Right atrium auricular region (tissue), 2 donors: ENCODE measurements at regions not wholly inside any gene's neighbourhood (a gene's known extent, or its start where the extent isn't known, plus 50 kb on each side); places are given as distances from the start of the nearest gene placed in this dataset.

Experiments used
- DNase-seq: peaks from one replicate; pipeline ENCODE4 v3.0.0-alpha.2; 2019; ENCODE audit warnings: low spot score
- H3K27ac ChIP-seq, 2 donors: fragments of 200-600 bp; sonication (generic); 1 replicate in 1 of 2; 2 replicates in 1 of 2; pipeline ENCODE4 v1.5.1; 2016 to 2019
- H3K27me3 ChIP-seq, 2 donors: fragments of 200-600 bp; sonication (generic); one replicate each; pipeline versions ENCODE4 v1.5.1 to v1.6.0; 2017 to 2019
- H3K36me3 ChIP-seq: fragments of 200-600 bp; sonication (generic); one replicate; pipeline ENCODE4 v1.5.1; 2016
- H3K4me1 ChIP-seq, 2 donors: fragments of 200-600 bp; sonication (generic); one replicate each; pipeline versions ENCODE4 v1.5.1 to v1.6.0; 2017 to 2019
- H3K4me3 ChIP-seq, 2 donors: fragments of 200-600 bp; sonication (generic); 1 replicate in 1 of 2; 2 replicates in 1 of 2; pipeline ENCODE4 v1.5.1; 2017 to 2019; ENCODE audit warnings: mild to moderate bottlenecking in 1 of 2, moderate library complexity in 1 of 2
- H3K9me3 ChIP-seq, 2 donors: fragments of 200-600 bp; sonication (generic); one replicate each; pipeline ENCODE4 v1.5.1; 2019
- CTCF ChIP-seq, 2 donors: fragments of 200-600 bp; sonication (generic); IDR thresholded peaks; one replicate each; pipeline ENCODE4 v1.5.1; 2019; ENCODE audit warnings: antibody characterized with exemption in 2 of 2

- H3K4me1 ChIP-seq = no peaks in the 10 kb centered on the region
- no peak for TF ChIP-seq CTCF (IDR thresholded peaks at IDR 0.05)
- no peaks in the 10 kb centered on the region for H3K36me3 ChIP-seq
- H3K27ac ChIP-seq = no peak overlapping the region
- DNase-seq = no peak
- H3K27me3 ChIP-seq = no peaks in the 10 kb centered on the region
- no peak overlapping the region for H3K4me3 ChIP-seq
- H3K9me3 ChIP-seq = no peaks in the 10 kb centered on the region
These were observed 364.3 kb upstream of the CDH10 start for GRCh38 chr5:25009063-25009462.

- Histone ChIP-seq H3K27ac (no peak overlapping the region), H3K9me3 (no peaks in the 10 kb centered on the region), H3K4me1 (no peaks in the 10 kb centered on the region), H3K27me3 (no peaks in the 10 kb centered on the region), H3K4me3 (no peak overlapping the region), H3K36me3 (no peaks in the 10 kb centered on the region)
- DNase-seq = no peak
- TF ChIP-seq CTCF (IDR thresholded peaks at IDR 0.05) = peak in 1 of 2 donors; percentile 23
These were observed 362.0 kb upstream of the CDH10 start for GRCh38 chr5:25006734-25007133.

GRCh38 chr5:25006237-25006636, 361.5 kb upstream of the CDH10 start:
- Histone ChIP-seq H3K36me3 (no peaks in the 10 kb centered on the region), H3K4me3 (no peak overlapping the region), H3K9me3 (no peaks in the 10 kb centered on the region), H3K4me1 (no peaks in the 10 kb centered on the region), H3K27me3 (no peaks in the 10 kb centered on the region), H3K27ac (no peak overlapping the region)
- TF ChIP-seq CTCF (IDR thresholded peaks at IDR 0.05) = no peak
- no peak for DNase-seq

GRCh38 chr5:25005431-25005830, 360.7 kb upstream of the CDH10 start:
- no peaks in the 10 kb centered on the region for H3K36me3 ChIP-seq
- no peak overlapping the region for H3K27ac ChIP-seq
- no peak overlapping the region for H3K4me3 ChIP-seq
- H3K4me1 ChIP-seq = no peaks in the 10 kb centered on the region
- TF ChIP-seq CTCF (IDR thresholded peaks at IDR 0.05) = no peak
- H3K27me3 ChIP-seq = no peaks in the 10 kb centered on the region
- H3K9me3 ChIP-seq = no peaks in the 10 kb centered on the region
- no peak for DNase-seq

- no peaks in the 10 kb centered on the region for H3K27me3 ChIP-seq
- H3K4me1 ChIP-seq = no peaks in the 10 kb centered on the region
- TF ChIP-seq CTCF (IDR thresholded peaks at IDR 0.05) = no peak
- no peak for DNase-seq
- no peaks in the 10 kb centered on the region for H3K36me3 ChIP-seq
- H3K9me3 ChIP-seq = no peaks in the 10 kb centered on the region
- H3K27ac ChIP-seq = no peak overlapping the region
- no peak overlapping the region for H3K4me3 ChIP-seq
These were observed 357.6 kb upstream of the CDH10 start for GRCh38 chr5:25002371-25002770.

- no peaks in the 10 kb centered on the region for H3K27me3 ChIP-seq
- peaks cover 0 to 13% of the 10 kb centered on the region in 2 donors for H3K9me3 ChIP-seq
- H3K4me1 ChIP-seq = no peaks in the 10 kb centered on the region
- H3K4me3 ChIP-seq = no peak overlapping the region
- no peak for TF ChIP-seq CTCF (IDR thresholded peaks at IDR 0.05)
- no peak for DNase-seq
- no peaks in the 10 kb centered on the region for H3K36me3 ChIP-seq
- H3K27ac ChIP-seq = no peak overlapping the region
These were observed 355.0 kb upstream of the CDH10 start for GRCh38 chr5:24999732-25000131.
